GM12891 (cell line): ENCODE measurements at regions not wholly inside any gene's neighbourhood (a gene's known extent, or its start where the extent isn't known, plus 50 kb on each side); places are given as distances from the start of the nearest gene placed in this dataset.

Experiments
- POLR2A ChIP-seq: IDR thresholded peaks from 2 replicates; pipeline ENCODE4 v1.6.1; 2011; ENCODE audit warnings: low read depth, low read length, control low read depth
- POLR2AphosphoS5 ChIP-seq: IDR thresholded peaks from 2 replicates; pipeline ENCODE4 v1.6.1; 2011; ENCODE audit warnings: low read depth, low read length, control low read depth
- POU2F2 ChIP-seq: IDR thresholded peaks from 2 replicates; pipeline ENCODE4 v1.6.1; 2011; ENCODE audit warnings: low read depth, mild to moderate bottlenecking, control low read depth, low read length, moderate library complexity
- TAF1 ChIP-seq: IDR thresholded peaks from 2 replicates; pipeline ENCODE4 v1.6.1; 2011; ENCODE audit warnings: low read depth, low read length, control low read depth

DNA sequence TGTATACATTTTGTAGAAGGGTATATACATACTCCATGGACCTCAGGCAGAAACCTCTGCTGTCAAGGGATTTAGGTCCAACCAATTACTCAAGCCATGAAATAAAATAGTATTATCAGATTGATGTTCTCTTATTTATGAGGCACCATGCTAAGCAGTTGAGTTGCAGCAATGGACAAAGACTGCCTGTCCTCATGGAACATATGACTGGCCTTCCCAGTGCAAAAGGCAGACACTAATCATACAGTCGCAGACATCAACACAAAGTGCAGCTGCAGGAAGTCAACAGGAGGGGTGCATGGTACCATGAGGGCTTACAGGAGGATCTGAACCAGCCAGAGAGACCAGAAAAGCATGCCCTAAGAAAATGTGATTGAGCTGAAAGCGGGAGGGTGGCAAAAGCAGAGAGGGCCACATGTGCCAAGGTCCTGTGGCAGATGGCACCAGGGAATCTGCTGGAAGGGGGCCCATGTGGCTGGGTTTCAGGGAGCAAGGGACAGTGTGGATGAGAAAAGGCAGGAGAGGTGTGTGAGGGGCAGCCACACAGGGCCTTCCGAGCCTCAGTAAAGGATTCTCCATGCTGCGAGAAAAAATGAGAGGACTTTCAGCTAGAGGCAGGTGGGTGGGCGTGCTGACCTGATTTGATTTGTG, 61.4 kb upstream of the RNF152 start:
- TF ChIP-seq POU2F2: no peak
- no peak for TF ChIP-seq POLR2A
- no peak for TF ChIP-seq POLR2AphosphoS5
- no peak for TF ChIP-seq TAF1
